ENCODE measurements at regions not wholly inside any gene's neighbourhood (a gene's known extent, or its start where the extent isn't known, plus 50 kb on each side); places are given as distances from the start of the nearest gene placed in this dataset.

GRCh38 chr13:73223372-73223781 lies 164.6 kb downstream of the KLF5 start:
- no peak for DNase-seq

- no peak for DNase-seq
These were observed 164.0 kb downstream of the KLF5 start for GRCh38 chr13:73222627-73223305.

- no peak for DNase-seq
These were observed 162.3 kb downstream of the KLF5 start for GRCh38 chr13:73220966-73221720.

- DNase-seq = no peak
These were observed 159.4 kb downstream of the KLF5 start for GRCh38 chr13:73218181-73218580.

GRCh38 chr13:73216381-73216831 lies 157.6 kb downstream of the KLF5 start:
- DNase-seq = no peak

- DNase-seq = no peak
These were observed 157.0 kb downstream of the KLF5 start for GRCh38 chr13:73215823-73216222.

- DNase-seq = no peak
These were observed 153.7 kb downstream of the KLF5 start for GRCh38 chr13:73212482-73212881.

- DNase-seq = no peak
These were observed 151.5 kb downstream of the KLF5 start for GRCh38 chr13:73210218-73210883.

GRCh38 chr13:73204952-73205351 lies 146.1 kb downstream of the KLF5 start:
- no peak for DNase-seq

GRCh38 chr13:73201626-73202025 lies 142.8 kb downstream of the KLF5 start:
- DNase-seq = no peak

- DNase-seq = no peak
These were observed 140.2 kb downstream of the KLF5 start for GRCh38 chr13:73198991-73199411.

GRCh38 chr13:73195091-73195490 lies 136.3 kb downstream of the KLF5 start:
- no peak for DNase-seq

GRCh38 chr13:73194310-73194709 lies 135.5 kb downstream of the KLF5 start:
- DNase-seq = no peak

- DNase-seq = no peak
These were observed 134.7 kb downstream of the KLF5 start for GRCh38 chr13:73193554-73193953.

GRCh38 chr13:73190477-73190876 lies 131.7 kb downstream of the KLF5 start:
- DNase-seq = no peak

- no peak for DNase-seq
These were observed 131.0 kb downstream of the KLF5 start for GRCh38 chr13:73189776-73190175.

GRCh38 chr13:73189362-73189761 lies 130.6 kb downstream of the KLF5 start:
- no peak for DNase-seq

- DNase-seq = no peak
These were observed 128.3 kb downstream of the KLF5 start for GRCh38 chr13:73187106-73187505.

- no peak for DNase-seq
These were observed 121.0 kb downstream of the KLF5 start for GRCh38 chr13:73179650-73180274.

GRCh38 chr13:73177916-73178565 lies 119.2 kb downstream of the KLF5 start:
- DNase-seq = no peak

- DNase-seq = no peak
These were observed 118.2 kb downstream of the KLF5 start for GRCh38 chr13:73177017-73177416.

- DNase-seq = no peak
These were observed 115.8 kb downstream of the KLF5 start for GRCh38 chr13:73174521-73175010.

Measured in NCI-H1105 treated with DMSO at 0.1 percent for 48 hours (cell line).